Body of pancreas (tissue), 4 donors: ENCODE measurements at regions not wholly inside any gene's neighbourhood (a gene's known extent, or its start where the extent isn't known, plus 50 kb on each side); places are given as distances from the start of the nearest gene placed in this dataset.

Experiments
- ATAC-seq: fragments of 150-250 bp; one replicate; pipeline ENCODE4 v1.9.1; 2016
- DNase-seq, 4 donors: peaks; one replicate each; pipeline ENCODE4 v3.0.0-alpha.2; 2019
- H3K27ac ChIP-seq, 4 donors: fragments of 200-600 bp; sonication (generic); 1 replicate in 3 of 4; 2 replicates in 1 of 4; pipeline versions ENCODE4 v1.5.1 to v1.6.1; 2016 to 2019; ENCODE audit warnings: mild to moderate bottlenecking in 1 of 4, mixed read lengths in 1 of 4, moderate library complexity in 1 of 4
- H3K27me3 ChIP-seq, 2 donors: fragments of 200-600 bp; sonication (generic); one replicate each; pipeline ENCODE4 v1.6.0; 2016; ENCODE audit warnings: mild to moderate bottlenecking in 1 of 2
- H3K36me3 ChIP-seq, 2 donors: fragments of 200-600 bp; sonication (generic); replicated peaks in 1 of 2; 2 replicates each; pipeline ENCODE4 v1.5.1; 2016; ENCODE audit warnings: low read depth in 2 of 2; ENCODE audit not compliant: insufficient read depth in 1 of 2
- H3K4me1 ChIP-seq: fragments of 200-600 bp; sonication (generic); one replicate; pipeline ENCODE4 v1.6.0; 2016
- H3K4me3 ChIP-seq, 2 donors: fragments of 200-600 bp; sonication (generic); 1 replicate in 1 of 2; 2 replicates in 1 of 2; pipeline ENCODE4 v1.5.1; 2016 to 2019
- H3K9me3 ChIP-seq, 3 donors: fragments of 200-600 bp; sonication (generic); 1 replicate in 2 of 3; 2 replicates in 1 of 3; pipeline ENCODE4 v1.5.1; 2016
- CTCF ChIP-seq, 7 experiments: fragments of 450-650 bp in 4 of 7; fragments of 200-600 bp in 3 of 7; sonication (generic) in 3 of 7; IDR thresholded peaks; one replicate each; pipeline ENCODE4 v1.5.1; 2016 to 2019; ENCODE audit warnings: antibody characterized with exemption in 7 of 7
- POLR2A ChIP-seq, 3 donors: fragments of 450-650 bp; IDR thresholded peaks; one replicate each; pipeline ENCODE4 v1.6.1; 2016; ENCODE audit warnings: antibody characterized with exemption in 3 of 3, mild to moderate bottlenecking in 2 of 3
- WGBS, 2 donors: methylation state at CpG; one replicate each; pipeline ENCODE4 v1.1.5; 2017; 5-methylcytosine and 5-hydroxymethylcytosine counted together
- intact Hi-C: fragments of 100-400 bp; cut with DNase I; formaldehyde crosslinking; loops from one replicate; pipeline ENCODE4 v1.15.1; 2023

- no peak for ATAC-seq
- intact Hi-C loops = no loop called here
- no peak for DNase-seq
- no peak overlapping the region for H3K27ac ChIP-seq
- no peaks in the 10 kb centered on the region for H3K27me3 ChIP-seq
- peaks cover 0 to 9% (median 0%) of the 10 kb centered on the region in 3 donors for H3K9me3 ChIP-seq
- no peaks in the 10 kb centered on the region for H3K36me3 ChIP-seq
- H3K4me1 ChIP-seq = no peaks in the 10 kb centered on the region
- TF ChIP-seq CTCF (IDR thresholded peaks at IDR 0.05) (no peak), POLR2A (IDR thresholded peaks at IDR 0.05) (no peak)
- no peak overlapping the region for H3K4me3 ChIP-seq
- WGBS, 2 donors = 73 to 82% methylated on average over 2 of the region's 2 CpGs
Observed at GRCh38 chr3:154943981-154944380, 136.1 kb upstream of the MME start.

DNA sequence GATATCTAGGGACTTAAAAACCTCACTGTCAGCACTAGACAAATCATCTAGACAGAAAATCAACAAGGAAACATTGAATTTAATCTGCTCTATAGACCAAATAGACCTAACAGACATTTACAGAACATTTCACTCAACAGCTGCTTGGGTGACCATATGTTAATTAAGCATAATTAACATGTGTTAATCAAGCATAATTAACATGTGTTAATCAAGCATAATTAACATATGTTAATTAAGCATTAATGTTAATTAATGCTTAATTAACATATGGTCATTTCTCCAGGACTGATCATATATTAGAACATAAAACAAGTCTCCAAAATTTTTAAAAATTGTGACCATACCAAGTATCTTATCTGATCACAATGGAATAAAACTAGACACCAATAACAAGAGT is 137.3 kb upstream of the MME start:
- no peak for TF ChIP-seq CTCF (IDR thresholded peaks at IDR 0.05)
- no peak for TF ChIP-seq POLR2A (IDR thresholded peaks at IDR 0.05)
- no peak overlapping the region for H3K27ac ChIP-seq
- no peaks in the 10 kb centered on the region for H3K4me1 ChIP-seq
- no peak for ATAC-seq
- H3K27me3 ChIP-seq = no peaks in the 10 kb centered on the region
- no peak overlapping the region for H3K4me3 ChIP-seq
- H3K9me3 ChIP-seq = peaks cover 0 to 9% (median 0%) of the 10 kb centered on the region in 3 donors
- no peaks in the 10 kb centered on the region for H3K36me3 ChIP-seq
- no peak for DNase-seq
- intact Hi-C loops = no loop called here

- no peak for ATAC-seq
- H3K4me1 ChIP-seq = no peaks in the 10 kb centered on the region
- no peaks in the 10 kb centered on the region for H3K36me3 ChIP-seq
- TF ChIP-seq POLR2A (IDR thresholded peaks at IDR 0.05) (no peak), CTCF (IDR thresholded peaks at IDR 0.05) (no peak)
- H3K4me3 ChIP-seq = no peak overlapping the region
- intact Hi-C loops = no loop called here
- H3K27ac ChIP-seq = no peak overlapping the region
- DNase-seq = no peak
- no peaks in the 10 kb centered on the region for H3K27me3 ChIP-seq
- H3K9me3 ChIP-seq = peaks cover 0 to 9% (median 0%) of the 10 kb centered on the region in 3 donors
- 89 to 92% methylated on average over 4 of the region's 4 CpGs for WGBS, 2 donors
Observed at GRCh38 chr3:154936196-154936595, 143.9 kb upstream of the MME start.

- ATAC-seq = no peak
- no peak for DNase-seq
- Histone ChIP-seq H3K27ac (no peak overlapping the region), H3K4me3 (no peak overlapping the region), H3K27me3 (no peaks in the 10 kb centered on the region), H3K36me3 (no peaks in the 10 kb centered on the region), H3K4me1 (no peaks in the 10 kb centered on the region), H3K9me3 (no peaks in the 10 kb centered on the region)
- TF ChIP-seq POLR2A (IDR thresholded peaks at IDR 0.05) (no peak), CTCF (IDR thresholded peaks at IDR 0.05) (no peak)
- intact Hi-C loops = no loop called here
Observed at GRCh38 chr3:154933581-154933980, 146.5 kb upstream of the MME start.

DNA sequence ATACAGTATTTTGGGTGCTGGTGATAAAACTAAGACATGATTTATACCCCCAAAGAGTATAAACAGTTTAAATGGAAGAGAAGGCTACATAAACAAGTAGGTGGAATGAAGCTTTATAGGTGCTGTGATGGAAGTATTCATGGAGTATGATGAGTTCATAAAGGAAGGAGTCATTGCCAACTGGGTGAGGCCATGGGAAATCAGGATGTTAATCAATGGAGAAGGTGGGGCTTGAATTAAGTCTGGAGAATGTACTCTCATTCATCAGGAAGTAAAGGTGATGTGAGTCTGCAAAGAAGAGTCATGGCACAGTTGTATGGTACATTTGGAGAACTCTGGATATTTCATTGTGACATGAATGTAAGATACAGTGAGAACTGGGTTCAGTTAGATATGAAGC is 147.5 kb upstream of the MME start:
- no peaks in the 10 kb centered on the region for H3K9me3 ChIP-seq
- TF ChIP-seq POLR2A (IDR thresholded peaks at IDR 0.05) = no peak
- TF ChIP-seq CTCF (IDR thresholded peaks at IDR 0.05) = no peak
- H3K36me3 ChIP-seq = no peaks in the 10 kb centered on the region
- DNase-seq (no peak), ATAC-seq (no peak)
- no peaks in the 10 kb centered on the region for H3K4me1 ChIP-seq
- no peak overlapping the region for H3K4me3 ChIP-seq
- intact Hi-C loops = no loop called here
- no peak overlapping the region for H3K27ac ChIP-seq
- no peaks in the 10 kb centered on the region for H3K27me3 ChIP-seq
